ENCODE measurements at regions not wholly inside any gene's neighbourhood (a gene's known extent, or its start where the extent isn't known, plus 50 kb on each side); places are given as distances from the start of the nearest gene placed in this dataset.

GRCh38 chr7:52758356-52758755 lies 277.1 kb upstream of the POM121L12 start:
- Histone ChIP-seq H3K9me3 (no peaks in the 10 kb centered on the region), H3K27me3 (no peaks in the 10 kb centered on the region), H3K4me3 (no peak overlapping the region), H3K36me3 (no peaks in the 10 kb centered on the region), H3K27ac (no peak overlapping the region), H3K4me1 (no peaks in the 10 kb centered on the region)
- intact Hi-C loops (cut with DNase I; ENCODE audit: low total_unique reads) = no loop called here
- DNase-seq (ENCODE audit: low spot score in 2 of 2) = no peak
- TF ChIP-seq POLR2A (IDR thresholded peaks at IDR 0.05) = no peak
- no peak for TF ChIP-seq CTCF (IDR thresholded peaks at IDR 0.05)
- TF ChIP-seq POLR2AphosphoS5 (IDR thresholded peaks at IDR 0.05) = no peak

DNA sequence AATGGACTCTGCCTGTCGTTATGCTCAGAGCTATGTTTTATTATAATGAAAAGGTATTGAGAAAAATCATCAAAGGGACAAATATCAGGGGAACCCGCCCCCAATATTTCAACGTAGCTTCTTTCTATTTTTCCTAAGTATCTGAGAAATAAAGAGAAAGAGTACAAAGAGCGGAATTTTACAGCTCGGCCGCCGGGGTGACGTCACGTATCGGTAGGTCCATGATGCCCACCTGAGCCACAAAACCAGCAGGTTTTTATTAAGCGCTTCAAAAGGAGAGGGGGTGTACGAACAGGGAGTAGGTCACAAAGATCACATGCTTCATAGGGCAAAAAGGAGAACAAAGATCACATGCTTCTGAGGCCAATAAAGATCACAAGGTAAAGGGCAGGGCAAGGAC lies 281.6 kb upstream of the POM121L12 start:
- Histone ChIP-seq H3K36me3 (no peaks in the 10 kb centered on the region), H3K9me3 (no peaks in the 10 kb centered on the region), H3K27me3 (no peaks in the 10 kb centered on the region), H3K4me3 (no peak overlapping the region), H3K27ac (no peak overlapping the region), H3K4me1 (no peaks in the 10 kb centered on the region)
- DNase-seq (ENCODE audit: low spot score in 2 of 2) = no peak
- TF ChIP-seq POLR2AphosphoS5 (IDR thresholded peaks at IDR 0.05) = no peak
- TF ChIP-seq CTCF (IDR thresholded peaks at IDR 0.05) = no peak
- no peak for TF ChIP-seq POLR2A (IDR thresholded peaks at IDR 0.05)
- intact Hi-C loops (cut with DNase I; ENCODE audit: low total_unique reads) = no loop called here

DNA sequence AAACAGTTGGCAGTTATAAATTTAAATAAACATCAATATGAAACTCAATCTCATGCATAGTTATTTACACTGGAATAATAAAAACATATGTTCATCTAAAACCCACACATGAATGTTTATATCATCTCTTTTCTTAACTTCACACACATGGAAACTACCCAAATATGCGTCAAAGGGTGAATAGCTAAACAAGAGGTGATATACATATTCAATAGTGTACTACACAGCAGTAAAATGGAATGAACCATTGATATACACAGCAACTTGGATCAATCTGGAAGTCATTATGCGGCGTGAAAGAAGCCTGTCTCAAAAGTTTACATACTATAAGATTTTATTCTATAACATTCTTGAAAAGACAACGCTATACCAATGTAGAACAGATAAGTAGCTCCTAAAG lies 282.5 kb upstream of the POM121L12 start:
- no peaks in the 10 kb centered on the region for H3K4me1 ChIP-seq
- H3K36me3 ChIP-seq = no peaks in the 10 kb centered on the region
- intact Hi-C loops (cut with DNase I; ENCODE audit: low total_unique reads) = no loop called here
- H3K4me3 ChIP-seq = no peak overlapping the region
- TF ChIP-seq POLR2A (IDR thresholded peaks at IDR 0.05) = no peak
- no peak for TF ChIP-seq CTCF (IDR thresholded peaks at IDR 0.05)
- no peak for DNase-seq (ENCODE audit: low spot score in 2 of 2)
- no peaks in the 10 kb centered on the region for H3K27me3 ChIP-seq
- H3K27ac ChIP-seq = no peak overlapping the region
- no peaks in the 10 kb centered on the region for H3K9me3 ChIP-seq

DNA sequence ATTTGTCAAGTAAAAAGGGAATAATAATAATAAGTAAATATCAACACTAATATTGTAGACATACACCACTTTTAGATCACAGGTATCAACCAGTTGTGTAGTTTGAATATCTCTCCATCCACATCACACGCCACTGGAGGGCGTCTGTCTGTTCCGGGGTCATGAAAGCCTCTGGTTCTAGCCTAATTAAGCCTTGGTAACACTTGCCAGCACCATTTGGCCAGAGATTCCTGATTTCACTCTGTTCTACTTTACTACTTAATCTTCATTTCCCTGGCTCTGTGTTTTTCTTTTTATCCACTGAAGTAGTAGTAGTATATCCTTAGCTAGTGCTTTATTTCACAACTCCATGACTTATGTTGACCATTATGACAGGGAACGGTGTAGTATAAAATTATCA lies 285.6 kb upstream of the POM121L12 start:
- Histone ChIP-seq H3K27ac (no peak overlapping the region), H3K4me1 (no peaks in the 10 kb centered on the region), H3K36me3 (peaks cover 5% of the 10 kb centered on the region), H3K27me3 (no peaks in the 10 kb centered on the region), H3K9me3 (no peaks in the 10 kb centered on the region), H3K4me3 (no peak overlapping the region)
- no peak for TF ChIP-seq CTCF (IDR thresholded peaks at IDR 0.05)
- no peak for TF ChIP-seq POLR2A (IDR thresholded peaks at IDR 0.05)
- TF ChIP-seq POLR2AphosphoS5 (IDR thresholded peaks at IDR 0.05) = no peak
- DNase-seq (ENCODE audit: low spot score in 2 of 2) = no peak
- intact Hi-C loops (cut with DNase I; ENCODE audit: low total_unique reads) = no loop called here

DNA sequence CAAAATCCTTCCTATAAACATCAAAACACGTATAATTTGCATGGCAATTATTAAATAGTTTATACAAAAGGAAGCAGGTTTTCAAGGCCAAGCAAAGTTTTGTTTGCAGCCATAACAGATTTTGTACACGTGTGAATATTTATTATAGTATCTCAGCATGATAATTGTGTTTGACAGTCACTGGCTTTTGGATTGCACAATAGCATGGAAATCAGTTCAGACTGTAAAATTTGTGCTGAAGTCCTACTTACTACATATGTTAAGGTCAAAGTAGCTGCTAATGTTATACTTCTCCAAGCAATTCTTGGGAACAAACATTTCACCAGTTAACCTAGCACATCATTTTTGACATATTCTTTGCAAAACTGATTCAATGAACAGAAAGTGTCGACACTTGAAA lies 287.6 kb upstream of the POM121L12 start:
- TF ChIP-seq POLR2A (IDR thresholded peaks at IDR 0.05) = no peak
- no peak for TF ChIP-seq CTCF (IDR thresholded peaks at IDR 0.05)
- TF ChIP-seq POLR2AphosphoS5 (IDR thresholded peaks at IDR 0.05) = no peak
- Histone ChIP-seq H3K27ac (no peak overlapping the region), H3K9me3 (no peaks in the 10 kb centered on the region), H3K27me3 (no peaks in the 10 kb centered on the region), H3K36me3 (peaks cover 5% of the 10 kb centered on the region), H3K4me1 (no peaks in the 10 kb centered on the region), H3K4me3 (no peak overlapping the region)
- DNase-seq (ENCODE audit: low spot score in 2 of 2) = no peak
- intact Hi-C loops (cut with DNase I; ENCODE audit: low total_unique reads) = no loop called here

All from breast epithelium (tissue), 4 donors.